HG03442 (cell line): ENCODE measurements at regions not wholly inside any gene's neighbourhood (a gene's known extent, or its start where the extent isn't known, plus 50 kb on each side); places are given as distances from the start of the nearest gene placed in this dataset.
"Not testable (repeated sequence)": the region's sequence is repeated elsewhere in the genome, so short reads cannot be mapped to it uniquely, and the experiment has no call there.

Experiments
- ATAC-seq: cut with Tn5 transposase; IDR thresholded peaks from one replicate; pipeline ENCODE4 v1.9.1; 2021; ENCODE audit warnings: mild to moderate bottlenecking, moderate library complexity; ENCODE audit not compliant: unreplicated experiment

DNA sequence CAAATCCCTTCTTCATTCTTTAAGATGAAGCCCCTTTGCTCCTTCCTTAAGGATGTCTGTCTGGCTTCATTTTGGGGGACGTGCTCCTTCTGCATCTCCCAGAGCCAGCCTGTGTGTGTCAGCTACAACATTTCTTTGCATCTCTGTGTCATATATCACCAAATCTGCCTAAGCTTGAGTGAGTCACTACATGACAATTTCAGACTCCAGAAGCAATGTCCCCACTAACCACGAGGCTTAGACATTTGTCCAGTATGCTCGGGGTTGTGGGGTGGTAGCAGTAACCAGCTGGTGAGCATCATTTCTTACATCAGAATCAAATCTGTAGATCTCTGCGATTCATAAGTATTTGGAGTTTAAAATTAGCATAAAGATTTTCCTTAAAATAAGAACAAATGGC is 54.1 kb upstream of the USP14 start:
- not testable (repeated sequence) for ATAC-seq

DNA sequence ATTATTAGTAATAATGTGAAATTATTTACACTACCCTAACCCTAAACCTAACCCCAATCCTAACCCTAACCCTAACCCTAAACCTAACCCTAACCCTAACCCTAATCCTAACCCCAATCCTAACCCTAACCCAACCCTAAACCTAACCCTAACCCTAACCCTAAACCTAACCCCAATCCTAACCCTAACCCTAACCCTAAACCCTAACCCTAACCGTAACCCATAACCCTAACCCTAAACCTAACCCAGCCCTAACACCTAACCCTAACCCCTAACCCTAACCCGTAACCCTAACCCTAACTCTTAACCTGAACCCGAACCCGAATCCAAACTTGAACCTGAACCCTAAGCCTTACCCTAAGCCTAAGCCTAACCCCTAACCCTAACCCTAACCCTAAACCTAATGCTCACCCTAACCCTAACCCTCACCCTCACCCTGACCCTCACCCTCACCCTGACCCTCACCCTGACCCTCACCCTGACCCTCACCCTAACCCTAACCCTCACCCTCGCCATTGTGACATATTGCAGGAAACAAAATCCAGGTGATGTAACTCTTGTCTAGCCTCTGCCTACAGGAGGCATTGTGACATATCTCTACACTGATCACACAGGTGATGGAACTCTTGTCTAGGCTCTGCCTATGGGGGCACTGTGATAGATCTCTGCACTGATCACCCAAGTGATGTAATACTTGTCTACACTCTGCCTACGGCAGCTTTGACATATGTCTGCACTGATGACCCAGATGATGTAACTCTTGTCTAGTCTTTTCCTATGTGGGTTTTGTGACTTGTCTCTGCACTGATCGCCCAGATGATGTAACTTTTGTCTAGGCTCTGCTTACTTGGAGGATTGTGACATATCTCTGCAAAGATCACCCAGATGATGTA is 53.0 kb upstream of the USP14 start:
- ATAC-seq: not testable (repeated sequence)

DNA sequence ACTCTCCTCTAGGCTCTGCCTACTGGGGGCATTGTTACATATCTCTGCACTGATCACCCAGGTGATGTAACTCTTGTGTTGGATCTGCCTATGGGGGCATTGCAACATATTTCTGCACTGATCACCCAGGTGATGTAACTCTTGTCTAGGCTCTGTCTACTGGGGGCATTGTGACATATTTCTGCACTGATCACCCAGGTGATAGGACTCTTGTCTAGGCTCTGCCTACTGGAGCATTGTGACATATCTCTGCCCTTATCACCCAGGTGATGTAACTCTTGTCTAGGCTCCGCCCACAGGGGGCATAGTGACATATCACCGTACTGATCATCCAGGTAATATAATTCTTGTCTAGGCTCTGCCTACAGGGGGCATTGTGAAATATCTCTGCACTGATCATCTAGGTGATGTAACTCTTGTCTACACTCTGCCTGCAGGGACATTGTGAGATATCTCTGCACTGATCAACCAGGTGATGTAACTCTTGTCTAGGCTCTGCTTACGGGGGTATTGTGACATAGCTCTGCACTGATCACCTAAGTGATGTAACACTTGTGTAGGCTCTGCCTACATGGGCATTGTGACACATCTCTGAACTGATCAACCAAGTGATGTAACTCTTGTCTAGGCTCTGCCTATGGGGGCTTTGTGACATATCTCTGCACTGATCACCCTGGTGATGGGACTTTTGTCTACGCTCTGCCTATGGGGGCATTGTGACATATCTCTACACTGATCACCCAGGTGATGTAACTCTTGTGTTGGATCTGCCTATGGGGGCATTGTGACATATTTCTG is 52.1 kb upstream of the USP14 start:
- not testable (repeated sequence) for ATAC-seq

DNA sequence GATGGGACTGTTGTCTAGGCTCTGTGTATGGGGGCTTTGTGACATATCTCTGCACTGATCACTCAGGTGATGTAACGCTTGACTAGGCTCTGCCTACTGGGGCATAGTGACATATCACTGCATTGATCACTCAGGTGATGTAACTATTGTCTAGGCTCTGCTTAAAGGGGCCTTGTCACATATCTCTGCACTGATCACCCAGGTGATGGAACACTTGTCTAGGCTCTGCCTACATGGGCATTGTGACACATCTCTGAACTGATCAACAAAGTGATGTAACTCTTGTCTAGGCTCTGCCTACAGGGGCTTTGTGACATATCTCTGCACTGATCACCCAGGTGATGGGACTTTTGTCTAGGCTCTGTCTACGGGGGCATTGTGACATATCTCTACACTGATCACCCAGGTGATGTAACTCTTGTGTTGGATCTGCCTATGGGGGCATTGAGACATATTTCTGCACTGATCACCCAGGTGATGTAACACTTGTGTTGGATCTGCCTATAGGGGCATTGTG is 51.4 kb upstream of the USP14 start:
- not testable (repeated sequence) for ATAC-seq

DNA sequence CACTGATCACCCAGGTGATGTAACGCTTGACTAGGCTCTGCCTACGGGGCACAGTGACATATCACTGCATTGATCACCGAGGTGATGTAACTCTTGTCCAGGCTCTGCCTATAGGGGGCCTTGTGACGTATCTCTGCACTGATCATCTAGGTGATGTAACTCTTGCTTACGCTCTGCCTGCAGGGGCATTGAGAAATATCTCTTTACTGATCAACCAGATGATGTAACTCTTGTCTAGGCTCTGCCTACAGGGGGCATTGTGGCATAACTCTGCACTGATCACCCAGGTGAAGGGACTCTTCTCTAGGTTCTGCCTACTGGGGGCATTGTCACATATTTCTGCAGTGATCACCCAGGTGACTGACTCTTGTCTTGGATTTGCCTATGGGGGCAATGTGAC is 50.9 kb upstream of the USP14 start:
- not testable (repeated sequence) for ATAC-seq

DNA sequence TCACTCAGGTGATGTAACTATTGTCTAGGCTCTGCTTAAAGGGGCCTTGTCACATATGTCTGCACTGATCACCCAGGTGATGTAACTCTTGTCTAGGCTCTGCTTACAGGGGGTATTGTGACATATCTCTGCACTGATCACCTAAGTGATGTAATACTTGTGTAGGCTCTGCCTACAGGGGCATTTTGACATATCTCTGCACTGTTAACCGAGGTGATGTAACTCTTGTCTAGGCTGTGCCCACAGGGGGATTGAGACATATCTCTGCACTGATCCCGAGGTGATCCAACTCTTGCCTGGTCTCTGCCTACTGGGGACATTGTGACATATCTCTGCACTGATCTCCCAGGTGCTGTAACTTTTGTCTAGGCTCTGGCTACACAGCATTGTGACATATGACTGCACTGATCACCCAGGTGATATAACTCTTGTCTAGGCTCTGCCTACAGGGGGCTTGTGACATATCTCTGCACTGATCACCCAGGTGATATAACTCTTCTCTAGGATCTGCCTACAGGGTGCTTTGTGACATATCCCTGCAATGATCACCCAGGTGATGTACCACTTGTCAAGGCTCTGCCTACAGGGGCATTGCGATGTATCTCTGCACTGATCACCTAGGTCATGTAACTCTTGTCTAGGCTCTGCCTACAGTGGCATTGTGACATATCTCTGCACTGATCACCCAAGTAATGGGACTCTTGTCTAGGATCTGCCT is 50.3 kb upstream of the USP14 start:
- ATAC-seq: peak; percentile 30
